ENCODE measurements at regions not wholly inside any gene's neighbourhood (a gene's known extent, or its start where the extent isn't known, plus 50 kb on each side); places are given as distances from the start of the nearest gene placed in this dataset.

DNA sequence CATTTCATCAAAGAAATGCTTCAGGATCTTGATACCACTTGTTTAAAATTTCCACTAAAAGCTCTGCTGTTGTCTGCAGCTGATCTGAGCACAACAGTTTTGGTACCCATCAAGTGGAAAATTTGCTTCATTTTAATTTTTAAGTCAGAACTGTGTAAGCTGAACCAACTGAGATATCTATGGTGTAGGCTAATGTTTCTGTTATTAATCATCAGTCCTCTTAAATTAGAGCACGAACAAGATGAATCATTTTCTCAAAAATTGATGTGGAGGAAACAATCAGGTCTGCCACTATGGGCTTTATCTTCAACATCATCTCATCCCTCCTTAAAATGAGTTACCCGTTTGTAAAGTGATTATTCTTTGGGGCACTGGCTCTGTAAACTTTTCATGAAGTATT, 221.5 kb upstream of the NBEA start:
- Mint-ChIP-seq H3K27ac (no peak overlapping the region), H3K27me3 (no peaks in the 10 kb centered on the region), H3K4me3 (no peak overlapping the region), H3K36me3 (no peaks in the 10 kb centered on the region), H3K9me3 (peaks cover 0 to 7% (median 0%) of the 10 kb centered on the region in 5 donors), H3K4me1 (no peaks in the 10 kb centered on the region)
- no peak overlapping the region for H3K27ac ChIP-seq (ENCODE audit: low read depth, low read length)
- no peak overlapping the region for H3K4me3 ChIP-seq (ENCODE audit: low read length)
- no peaks in the 10 kb centered on the region for H3K36me3 ChIP-seq (ENCODE audit: insufficient read depth, low read length)
- no peaks in the 10 kb centered on the region for H3K9me3 ChIP-seq (ENCODE audit: low read length)
- H3K4me1 ChIP-seq (ENCODE audit: insufficient read depth, low read length), result no peaks in the 10 kb centered on the region
- no peak for DNase-seq
- no peaks in the 10 kb centered on the region for H3K27me3 ChIP-seq (ENCODE audit: insufficient read depth, low read length, poor library complexity, severe bottlenecking)
- CTCF ChIA-PET, result no interaction called here
- POLR2A ChIA-PET, result no interaction called here

DNA sequence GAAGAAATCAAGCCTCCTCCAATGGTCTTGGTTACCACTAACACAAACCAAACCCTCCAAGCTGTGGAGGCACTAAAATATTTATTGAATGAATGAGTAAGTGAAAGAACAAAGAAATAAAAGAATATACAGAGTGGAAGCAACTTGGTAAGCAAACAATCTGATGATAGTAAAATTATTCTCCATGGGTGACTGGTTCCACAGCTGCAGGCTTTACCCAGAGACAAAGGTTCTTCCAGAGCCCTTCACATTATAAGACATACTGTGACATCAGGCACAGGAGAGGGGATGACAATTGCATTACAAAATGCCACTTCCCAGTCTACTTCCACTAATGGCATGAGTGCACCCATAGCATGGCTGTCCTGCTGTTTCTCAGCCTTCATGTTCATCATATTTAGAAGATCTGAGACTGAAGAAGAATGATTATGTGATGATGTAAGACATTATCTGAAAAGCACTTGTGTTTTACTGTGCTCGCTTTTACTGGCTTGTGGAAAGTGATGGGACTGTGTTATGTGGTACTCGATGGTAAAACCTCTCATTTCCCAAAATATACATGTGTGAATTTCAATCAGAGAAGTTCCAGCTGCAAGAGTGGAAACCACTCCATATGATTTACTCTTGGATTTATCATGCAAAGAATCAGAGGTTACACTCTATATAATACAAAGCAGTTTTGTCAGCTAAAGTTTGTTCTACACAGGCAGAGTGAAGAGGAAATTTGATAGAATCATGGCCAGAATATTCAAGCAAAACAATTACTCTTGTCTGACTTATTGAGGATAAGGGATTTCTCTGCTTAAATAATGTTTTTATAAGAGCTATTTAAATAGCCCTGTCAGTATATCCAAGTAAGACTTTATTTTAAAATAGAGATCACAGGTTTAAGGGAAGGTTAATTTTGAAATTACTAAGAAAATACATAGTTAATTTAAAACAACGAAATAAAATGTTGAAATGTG, 220.2 kb upstream of the NBEA start:
- Histone ChIP-seq H3K27me3 (ENCODE audit: insufficient read depth, low read length, poor library complexity, severe bottlenecking) (no peaks in the 10 kb centered on the region), H3K9me3 (ENCODE audit: low read length) (no peaks in the 10 kb centered on the region), H3K4me1 (ENCODE audit: insufficient read depth, low read length) (no peaks in the 10 kb centered on the region), H3K36me3 (ENCODE audit: insufficient read depth, low read length) (no peaks in the 10 kb centered on the region), H3K27ac (ENCODE audit: low read depth, low read length) (no peak overlapping the region), H3K4me3 (ENCODE audit: low read length) (no peak overlapping the region)
- Mint-ChIP-seq H3K27me3 (no peaks in the 10 kb centered on the region), H3K4me3 (no peak overlapping the region), H3K36me3 (no peaks in the 10 kb centered on the region), H3K9me3 (peaks cover 0 to 7% (median 0%) of the 10 kb centered on the region in 5 donors), H3K27ac (no peak overlapping the region), H3K4me1 (no peaks in the 10 kb centered on the region)
- ChIA-PET POLR2A (no interaction called here), CTCF (no interaction called here)
- DNase-seq, result no peak

DNA sequence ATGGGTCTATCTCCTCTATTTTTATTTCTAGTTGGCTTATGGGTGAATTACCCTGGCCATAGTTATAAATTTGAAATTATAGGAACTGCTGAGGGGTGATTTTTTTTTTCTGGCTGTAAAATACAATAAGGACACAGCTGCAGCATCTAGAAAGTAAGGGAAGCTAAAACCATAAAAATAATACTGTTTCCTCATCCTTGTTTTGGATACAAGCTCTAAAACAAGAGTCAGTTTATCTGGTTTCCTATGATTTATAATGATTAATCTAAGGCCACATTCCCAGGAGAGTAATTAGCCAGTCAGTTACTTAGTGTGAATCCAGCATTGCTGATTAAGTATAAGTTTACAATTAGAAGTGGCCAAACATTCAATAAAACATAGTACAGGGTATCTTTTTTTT, 219.1 kb upstream of the NBEA start:
- DNase-seq, result no peak
- Mint-ChIP-seq H3K9me3 (peaks cover 0 to 7% (median 0%) of the 10 kb centered on the region in 5 donors), H3K36me3 (no peaks in the 10 kb centered on the region), H3K27ac (no peak overlapping the region), H3K4me3 (no peak overlapping the region), H3K27me3 (no peaks in the 10 kb centered on the region), H3K4me1 (no peaks in the 10 kb centered on the region)
- Histone ChIP-seq H3K9me3 (ENCODE audit: low read length) (no peaks in the 10 kb centered on the region), H3K4me1 (ENCODE audit: insufficient read depth, low read length) (no peaks in the 10 kb centered on the region), H3K27me3 (ENCODE audit: insufficient read depth, low read length, poor library complexity, severe bottlenecking) (no peaks in the 10 kb centered on the region), H3K36me3 (ENCODE audit: insufficient read depth, low read length) (no peaks in the 10 kb centered on the region), H3K27ac (ENCODE audit: low read depth, low read length) (no peak overlapping the region), H3K4me3 (ENCODE audit: low read length) (no peak overlapping the region)
- ChIA-PET POLR2A (no interaction called here), CTCF (no interaction called here)

DNA sequence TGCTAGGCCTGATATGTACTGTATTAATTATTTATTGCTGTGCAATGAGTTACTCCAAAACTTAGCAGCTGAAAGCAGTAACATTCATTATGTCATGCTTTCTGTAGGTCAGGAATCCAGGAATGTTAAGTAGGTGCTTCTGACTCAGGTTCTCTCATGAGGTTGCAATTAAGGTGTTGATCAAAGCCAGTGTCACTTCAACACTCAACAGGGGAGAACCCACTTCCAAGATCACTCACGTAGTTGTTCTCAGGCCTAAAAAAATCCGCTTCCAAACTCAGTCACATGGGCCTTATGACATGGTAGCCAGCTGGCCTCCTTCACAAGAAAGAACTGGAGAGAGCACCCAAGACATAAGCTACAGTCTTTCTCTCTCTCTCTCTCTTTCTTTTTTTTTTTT, 211.1 kb upstream of the NBEA start:
- no peaks in the 10 kb centered on the region for H3K4me1 ChIP-seq (ENCODE audit: insufficient read depth, low read length)
- no peak overlapping the region for H3K27ac ChIP-seq (ENCODE audit: low read depth, low read length)
- Mint-ChIP-seq H3K36me3 (no peaks in the 10 kb centered on the region), H3K9me3 (peaks cover 1 to 7% (median 4%) of the 10 kb centered on the region in 5 donors), H3K27ac (no peak overlapping the region), H3K4me3 (no peak overlapping the region), H3K4me1 (no peaks in the 10 kb centered on the region), H3K27me3 (no peaks in the 10 kb centered on the region)
- no peaks in the 10 kb centered on the region for H3K36me3 ChIP-seq (ENCODE audit: insufficient read depth, low read length)
- CTCF ChIA-PET, result no interaction called here
- POLR2A ChIA-PET, result no interaction called here
- no peaks in the 10 kb centered on the region for H3K27me3 ChIP-seq (ENCODE audit: insufficient read depth, low read length, poor library complexity, severe bottlenecking)
- DNase-seq, result no peak
- H3K4me3 ChIP-seq (ENCODE audit: low read length), result no peak overlapping the region
- no peaks in the 10 kb centered on the region for H3K9me3 ChIP-seq (ENCODE audit: low read length)

DNA sequence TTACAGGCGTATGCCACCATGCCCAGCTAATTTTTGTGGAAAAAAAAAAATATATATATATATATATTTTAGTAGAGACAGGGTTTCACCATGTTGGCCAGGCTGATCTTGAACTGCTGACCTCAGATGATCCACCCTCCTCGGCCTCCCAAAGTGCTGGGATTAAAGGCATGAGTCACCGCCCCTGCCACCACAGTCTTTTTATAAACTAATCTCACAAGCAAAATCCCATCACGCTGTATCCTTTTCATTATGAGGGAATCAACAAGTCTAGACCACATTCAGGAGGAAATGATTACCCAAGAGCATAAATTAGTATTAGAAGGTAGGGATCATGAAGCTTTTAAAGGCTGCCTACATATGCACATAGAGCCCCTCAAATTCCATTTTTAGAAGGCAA, 210.6 kb upstream of the NBEA start:
- H3K36me3 Mint-ChIP-seq, result no peaks in the 10 kb centered on the region
- no peak overlapping the region for H3K27ac Mint-ChIP-seq
- no peak for DNase-seq
- no peak overlapping the region for H3K27ac ChIP-seq (ENCODE audit: low read depth, low read length)
- POLR2A ChIA-PET, result no interaction called here
- no peaks in the 10 kb centered on the region for H3K4me1 ChIP-seq (ENCODE audit: insufficient read depth, low read length)
- H3K36me3 ChIP-seq (ENCODE audit: insufficient read depth, low read length), result no peaks in the 10 kb centered on the region
- no peaks in the 10 kb centered on the region for H3K27me3 Mint-ChIP-seq
- no peaks in the 10 kb centered on the region for H3K27me3 ChIP-seq (ENCODE audit: insufficient read depth, low read length, poor library complexity, severe bottlenecking)
- CTCF ChIA-PET, result no interaction called here
- no peak overlapping the region for H3K4me3 ChIP-seq (ENCODE audit: low read length)
- H3K4me1 Mint-ChIP-seq, result no peaks in the 10 kb centered on the region
- H3K9me3 Mint-ChIP-seq, result peaks cover 1 to 7% (median 4%) of the 10 kb centered on the region in 5 donors
- no peaks in the 10 kb centered on the region for H3K9me3 ChIP-seq (ENCODE audit: low read length)
- no peak overlapping the region for H3K4me3 Mint-ChIP-seq

DNA sequence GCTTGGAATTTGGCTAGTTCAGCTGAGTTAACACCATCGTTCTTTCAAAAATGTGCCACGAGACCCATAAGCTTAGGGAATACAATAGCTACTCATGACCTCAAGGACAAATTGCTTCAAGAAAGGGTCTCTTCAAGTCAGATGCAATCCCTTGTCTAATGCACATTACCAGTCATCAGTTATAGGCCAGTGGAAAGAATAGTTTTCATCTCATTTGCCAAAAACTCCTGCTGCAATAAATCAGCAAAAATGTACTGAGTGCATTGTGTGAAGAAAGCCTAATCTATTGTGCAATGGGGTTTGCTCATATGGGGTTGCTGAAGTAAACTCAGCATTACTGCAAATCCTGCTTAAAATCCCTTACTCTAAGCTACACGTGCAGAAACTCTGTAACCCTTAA, 208.3 kb upstream of the NBEA start:
- no peak overlapping the region for H3K4me3 Mint-ChIP-seq
- Histone ChIP-seq H3K27me3 (ENCODE audit: insufficient read depth, low read length, poor library complexity, severe bottlenecking) (no peaks in the 10 kb centered on the region), H3K36me3 (ENCODE audit: insufficient read depth, low read length) (no peaks in the 10 kb centered on the region), H3K9me3 (ENCODE audit: low read length) (no peaks in the 10 kb centered on the region), H3K4me3 (ENCODE audit: low read length) (no peak overlapping the region), H3K4me1 (ENCODE audit: insufficient read depth, low read length) (no peaks in the 10 kb centered on the region), H3K27ac (ENCODE audit: low read depth, low read length) (no peak overlapping the region)
- no peak overlapping the region for H3K27ac Mint-ChIP-seq
- ChIA-PET POLR2A (no interaction called here), CTCF (no interaction called here)
- no peaks in the 10 kb centered on the region for H3K4me1 Mint-ChIP-seq
- H3K9me3 Mint-ChIP-seq, result peaks cover 1 to 7% (median 4%) of the 10 kb centered on the region in 5 donors
- no peaks in the 10 kb centered on the region for H3K36me3 Mint-ChIP-seq
- H3K27me3 Mint-ChIP-seq, result no peaks in the 10 kb centered on the region
- DNase-seq, result no peak

DNA sequence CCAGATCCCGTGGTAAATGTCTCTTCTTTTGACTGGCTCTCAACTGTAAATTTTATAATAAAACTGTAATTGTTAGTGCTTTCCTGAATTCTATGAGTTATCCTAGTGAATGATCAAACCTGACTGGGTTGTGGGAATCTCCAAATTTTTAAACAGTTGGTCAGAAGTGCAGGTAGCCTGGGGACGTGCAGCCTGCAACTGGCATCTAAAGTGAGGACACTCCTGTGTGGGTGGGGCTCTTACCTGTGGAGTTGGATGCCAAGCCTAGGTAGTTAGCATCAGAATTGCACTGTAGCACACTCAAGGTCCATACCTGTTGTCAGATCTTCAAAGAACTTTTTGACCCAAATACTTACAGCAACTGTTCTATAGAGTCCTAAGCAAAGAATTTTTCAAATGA, 207.1 kb upstream of the NBEA start:
- Mint-ChIP-seq H3K27me3 (no peaks in the 10 kb centered on the region), H3K4me3 (no peak overlapping the region), H3K4me1 (no peaks in the 10 kb centered on the region), H3K27ac (no peak overlapping the region), H3K9me3 (peaks cover 1 to 7% (median 4%) of the 10 kb centered on the region in 5 donors), H3K36me3 (no peaks in the 10 kb centered on the region)
- H3K27me3 ChIP-seq (ENCODE audit: insufficient read depth, low read length, poor library complexity, severe bottlenecking), result no peaks in the 10 kb centered on the region
- no peak overlapping the region for H3K27ac ChIP-seq (ENCODE audit: low read depth, low read length)
- ChIA-PET POLR2A (no interaction called here), CTCF (no interaction called here)
- no peak overlapping the region for H3K4me3 ChIP-seq (ENCODE audit: low read length)
- no peaks in the 10 kb centered on the region for H3K36me3 ChIP-seq (ENCODE audit: insufficient read depth, low read length)
- no peak for DNase-seq
- H3K9me3 ChIP-seq (ENCODE audit: low read length), result no peaks in the 10 kb centered on the region
- H3K4me1 ChIP-seq (ENCODE audit: insufficient read depth, low read length), result no peaks in the 10 kb centered on the region

DNA sequence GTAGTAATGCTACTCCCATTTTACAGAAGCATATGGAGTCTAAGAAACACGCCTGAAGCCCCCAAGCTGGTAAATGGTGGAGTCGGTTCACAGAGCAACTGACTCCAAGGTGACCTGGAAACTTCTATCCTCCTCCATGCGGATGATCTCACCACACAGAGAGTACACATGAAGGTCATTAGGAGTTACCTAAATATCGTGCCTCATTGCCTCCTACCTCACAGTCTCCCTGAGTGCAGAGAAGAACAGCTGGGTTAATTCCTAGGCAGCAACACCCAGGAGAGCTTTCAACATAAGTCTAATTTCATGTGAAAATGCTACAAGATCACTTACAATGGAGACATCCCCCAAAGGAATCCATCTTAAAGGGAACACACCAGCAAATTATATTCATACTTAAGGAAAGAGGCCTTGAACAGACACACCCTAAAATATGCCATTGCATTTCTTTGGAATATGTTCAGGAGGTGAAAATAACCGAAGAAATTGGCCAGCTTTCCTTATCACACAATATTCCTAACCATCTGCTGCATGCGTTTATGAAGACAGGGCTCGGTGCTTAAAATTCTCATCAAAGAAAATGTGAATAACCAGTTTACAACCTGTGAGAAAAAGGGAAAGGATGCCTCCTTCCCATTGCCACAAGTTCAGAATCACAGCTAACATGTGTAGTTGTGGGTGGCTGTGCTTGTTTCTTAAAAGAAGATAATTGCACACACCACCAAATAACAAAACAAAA, 203.6 kb upstream of the NBEA start:
- Mint-ChIP-seq H3K27ac (no peak overlapping the region), H3K36me3 (no peaks in the 10 kb centered on the region), H3K4me3 (no peak overlapping the region), H3K9me3 (peaks cover 1 to 8% (median 4%) of the 10 kb centered on the region in 5 donors), H3K4me1 (no peaks in the 10 kb centered on the region), H3K27me3 (no peaks in the 10 kb centered on the region)
- Histone ChIP-seq H3K4me1 (ENCODE audit: insufficient read depth, low read length) (no peaks in the 10 kb centered on the region), H3K36me3 (ENCODE audit: insufficient read depth, low read length) (no peaks in the 10 kb centered on the region), H3K9me3 (ENCODE audit: low read length) (no peaks in the 10 kb centered on the region), H3K4me3 (ENCODE audit: low read length) (no peak overlapping the region), H3K27me3 (ENCODE audit: insufficient read depth, low read length, poor library complexity, severe bottlenecking) (no peaks in the 10 kb centered on the region), H3K27ac (ENCODE audit: low read depth, low read length) (no peak overlapping the region)
- no peak for DNase-seq
- POLR2A ChIA-PET, result no interaction called here
- CTCF ChIA-PET, result no interaction called here

Measured in CD8-positive, alpha-beta memory T cell (primary cell).